ENCODE measurements at regions not wholly inside any gene's neighbourhood (a gene's known extent, or its start where the extent isn't known, plus 50 kb on each side); places are given as distances from the start of the nearest gene placed in this dataset.

- Histone ChIP-seq H3K4ac (ENCODE audit: low read depth, low read length) (no peak overlapping the region), H2BK20ac (ENCODE audit: low read depth, low read length) (no peak overlapping the region), H2BK15ac (ENCODE audit: low read depth, low read length) (no peak overlapping the region), H4K91ac (ENCODE audit: insufficient read depth, low read depth, low read length) (no peak overlapping the region), H3K23ac (ENCODE audit: low read depth, low read length) (no peak overlapping the region), H4K20me1 (ENCODE audit: insufficient read depth, low read length) (no peaks in the 10 kb centered on the region), H3K4me3 (ENCODE audit: insufficient read depth, low read depth, low read length) (no peak overlapping the region), H2AK5ac (ENCODE audit: low read depth, low read length) (no peak overlapping the region), H2AK9ac (replicated peaks; ENCODE audit: low read depth, low read length, poor library complexity) (no peak overlapping the region), H2AFZ (replicated peaks; ENCODE audit: low read length, poor library complexity) (no peak overlapping the region), H2BK5ac (ENCODE audit: low read depth, low read length, poor library complexity, severe bottlenecking) (no peak overlapping the region), H3K18ac (ENCODE audit: low read depth, low read length) (no peak overlapping the region), H4K5ac (ENCODE audit: low read depth, low read length) (no peak overlapping the region), H4K8ac (ENCODE audit: low read depth in 2 of 2, low read length in 2 of 2) (no peak overlapping the region), H3K56ac (ENCODE audit: extremely low read depth, insufficient read depth, low read length) (no peak overlapping the region), H3K27me3 (ENCODE audit: control insufficient read depth, insufficient read depth, low read length) (no peaks in the 10 kb centered on the region), H3K36me3 (ENCODE audit: control insufficient read depth, insufficient read depth, low read length) (no peaks in the 10 kb centered on the region), H3K4me1 (ENCODE audit: control insufficient read depth, insufficient read depth, low read length) (no peaks in the 10 kb centered on the region), H3K9ac (ENCODE audit: low read depth, low read length) (no peak overlapping the region), H3K9me1 (ENCODE audit: insufficient read depth, low read length) (no peaks in the 10 kb centered on the region), H3K9me3 (ENCODE audit: control insufficient read depth, insufficient read depth, low read length) (peaks cover 2% of the 10 kb centered on the region; the same call in 1 of the 2 replicates), H3K79me1 (ENCODE audit: low read depth in 1 of 2, low read length in 2 of 2) (no peaks in the 10 kb centered on the region), H3K14ac (replicated peaks; ENCODE audit: low read depth, low read length) (no peak overlapping the region), H3K27ac (ENCODE audit: insufficient read depth, low read length) (no peak overlapping the region), H2BK120ac (ENCODE audit: low read depth, low read length) (no peak overlapping the region), H3K4me2 (ENCODE audit: low read depth, low read length) (no peak overlapping the region)
- dilution Hi-C loops (cut with HindIII; ENCODE audit: low sequenced_read_pairs, unreplicated experiment), result no loop called here
- ChIA-PET CTCF (no interaction called here), POLR2A (ENCODE audit: unreplicated experiment) (no interaction called here)
- no TSS peak for BruUV-seq (replicated peaks)
- no peak for TF ChIP-seq USF2 (IDR thresholded peaks at IDR 0.05; ENCODE audit: low read depth, low read length)
- no peak for TF ChIP-seq MAZ (IDR thresholded peaks at IDR 0.05; ENCODE audit: borderline replicate concordance, low read depth, low read length)
- TF ChIP-seq RAD21 (IDR thresholded peaks at IDR 0.05; ENCODE audit: low read length), result no peak
- TF ChIP-seq, protein P1, sequence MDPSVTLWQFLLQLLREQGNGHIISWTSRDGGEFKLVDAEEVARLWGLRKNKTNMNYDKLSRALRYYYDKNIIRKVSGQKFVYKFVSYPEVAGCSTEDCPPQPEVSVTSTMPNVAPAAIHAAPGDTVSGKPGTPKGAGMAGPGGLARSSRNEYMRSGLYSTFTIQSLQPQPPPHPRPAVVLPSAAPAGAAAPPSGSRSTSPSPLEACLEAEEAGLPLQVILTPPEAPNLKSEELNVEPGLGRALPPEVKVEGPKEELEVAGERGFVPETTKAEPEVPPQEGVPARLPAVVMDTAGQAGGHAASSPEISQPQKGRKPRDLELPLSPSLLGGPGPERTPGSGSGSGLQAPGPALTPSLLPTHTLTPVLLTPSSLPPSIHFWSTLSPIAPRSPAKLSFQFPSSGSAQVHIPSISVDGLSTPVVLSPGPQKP (IDR thresholded peaks at IDR 0.05; ENCODE audit: borderline replicate concordance, low read depth, low read length), result no peak
- TF ChIP-seq MAFK (IDR thresholded peaks at IDR 0.05; ENCODE audit: low read depth, low read length), result no peak
- no peak for TF ChIP-seq SMC3 (IDR thresholded peaks at IDR 0.05; ENCODE audit: low read depth, low read length)
- no peak for TF ChIP-seq CEBPB (IDR thresholded peaks at IDR 0.05; ENCODE audit: low read depth, low read length)
- TF ChIP-seq BHLHE40 (IDR thresholded peaks at IDR 0.05; ENCODE audit: low read depth, low read length), result no peak
- TF ChIP-seq RCOR1 (IDR thresholded peaks at IDR 0.05; ENCODE audit: insufficient replicate concordance, low read length), result no peak
- TF ChIP-seq CHD1 (IDR thresholded peaks at IDR 0.05; ENCODE audit: low read depth, low read length), result no peak
- no peak for TF ChIP-seq FOS (IDR thresholded peaks at IDR 0.05; ENCODE audit: low read depth, low read length)
- TF ChIP-seq RFX5 (IDR thresholded peaks at IDR 0.05; ENCODE audit: low read depth, low read length), result no peak
- ATAC-seq (ENCODE audit: low read depth) (no peak), DNase-seq (no peak)
- intact Hi-C loops (cut with micrococcal nuclease), result no loop called here
- no CpG with 5 or more reads among the region's 1 CpG for WGBS, 2 experiments (ENCODE audit: extremely low coverage in 2 of 2, insufficient read length in 1 of 2)
- in situ Hi-C loops (cut with MboI; ENCODE audit: low sequenced_read_pairs), result no loop called here
These were observed 837.2 kb downstream of the NTRK3 start for GRCh38 chr15:87419344-87419743.
